DMS 273 treated with DMSO at 0.1 percent for 48 hours (cell line): ENCODE measurements at regions not wholly inside any gene's neighbourhood (a gene's known extent, or its start where the extent isn't known, plus 50 kb on each side); places are given as distances from the start of the nearest gene placed in this dataset.

Experiments used
- DNase-seq: peaks from one replicate; lab custom pipeline; 2025; lab: John Stamatoyannopoulos, UW

DNA sequence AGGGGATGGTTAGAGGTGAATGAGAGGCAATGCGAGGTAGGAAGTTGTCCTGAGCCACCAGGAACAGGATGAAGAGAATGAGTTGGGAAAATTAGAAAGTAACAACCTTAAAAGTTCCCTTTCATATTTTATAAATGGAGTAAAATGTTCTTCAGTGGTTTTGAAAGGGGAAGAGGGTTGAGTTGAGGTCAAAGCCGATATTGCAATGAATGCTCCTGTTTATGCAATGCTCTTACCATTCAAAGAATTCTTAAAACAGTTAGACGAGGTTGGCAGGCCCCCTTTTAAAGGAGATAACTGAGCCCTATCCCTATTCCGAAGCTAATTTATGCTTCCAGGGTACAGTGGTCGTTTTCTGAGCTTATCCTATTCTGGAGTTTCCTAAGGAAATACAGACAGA lies 2110.3 kb upstream of the CELF4 start:
- DNase-seq, result no peak

DNA sequence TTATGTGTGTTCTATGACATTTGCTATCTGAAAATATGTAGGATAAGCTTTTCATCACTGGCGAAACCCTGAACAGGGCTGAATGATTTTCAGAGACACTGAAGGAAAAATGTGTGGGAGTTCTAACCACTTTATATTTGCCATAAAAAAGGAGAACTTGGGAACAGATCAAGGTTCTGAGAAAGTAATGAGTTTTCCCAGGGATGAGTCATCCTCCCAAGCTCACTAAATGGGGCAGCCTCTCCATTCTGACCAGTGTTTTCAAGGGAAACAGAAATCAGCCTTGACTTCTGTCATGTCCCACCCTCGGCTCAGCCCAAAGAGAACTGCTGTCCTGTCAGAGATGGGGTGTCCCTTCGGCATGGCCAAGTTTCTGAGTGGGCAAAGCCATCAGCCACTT lies 2109.8 kb upstream of the CELF4 start:
- DNase-seq, result no peak

DNA sequence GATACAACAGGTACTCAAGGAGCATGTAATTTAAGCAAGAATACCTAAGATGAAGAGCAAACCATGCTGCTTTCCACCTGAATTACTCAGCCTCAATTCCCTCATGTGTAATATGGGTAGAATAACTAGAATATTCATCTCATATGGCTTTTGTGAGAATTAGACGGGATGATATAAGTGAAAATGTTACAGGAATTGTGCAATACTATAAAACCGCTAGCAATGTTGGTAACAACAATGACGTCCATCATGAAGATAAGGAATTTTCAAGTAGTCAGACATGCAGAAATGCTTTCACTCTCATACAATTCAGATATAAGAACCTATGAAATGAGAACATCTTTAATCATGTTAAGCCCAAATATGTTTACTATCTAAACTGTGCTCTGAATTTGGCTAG lies 2106.6 kb upstream of the CELF4 start:
- no peak for DNase-seq

DNA sequence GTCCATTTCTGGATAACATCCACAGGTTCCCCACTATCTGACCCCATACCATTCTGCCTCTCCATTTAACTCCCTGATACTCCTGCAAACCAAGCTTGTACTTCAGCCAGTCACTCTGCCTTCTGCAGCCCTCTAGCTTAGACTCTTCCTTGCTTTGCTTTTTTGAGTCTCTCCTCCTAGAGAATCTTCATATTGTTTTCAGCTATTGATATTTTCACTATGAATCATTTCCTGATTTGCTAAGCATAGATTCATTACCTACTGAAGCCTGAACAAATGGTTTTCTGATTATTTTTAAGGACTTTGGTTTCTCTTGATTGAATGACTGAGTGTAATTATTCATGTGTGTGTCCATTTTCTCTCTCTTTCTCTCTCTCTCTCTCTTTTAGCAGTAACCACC lies 2102.3 kb upstream of the CELF4 start:
- DNase-seq, result no peak

DNA sequence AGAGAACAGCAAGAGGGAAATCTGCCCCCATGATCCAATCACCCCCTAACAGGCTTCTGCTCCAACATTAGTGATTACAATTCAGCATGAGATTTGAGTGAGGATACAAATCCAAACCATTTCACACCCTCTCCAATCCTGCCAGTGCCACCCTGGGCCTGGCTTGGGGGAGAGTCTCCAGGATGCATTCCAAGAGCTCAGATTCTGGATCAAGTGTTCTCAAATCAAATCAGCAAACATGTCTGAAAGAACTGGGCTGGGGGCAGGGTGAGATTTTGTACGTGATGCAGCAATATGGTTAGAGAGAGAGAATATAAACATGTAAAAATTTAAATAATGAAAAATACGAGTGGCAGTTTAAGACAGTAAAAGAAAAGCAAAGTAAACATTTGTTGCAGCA lies 2100.9 kb upstream of the CELF4 start:
- no peak for DNase-seq

DNA sequence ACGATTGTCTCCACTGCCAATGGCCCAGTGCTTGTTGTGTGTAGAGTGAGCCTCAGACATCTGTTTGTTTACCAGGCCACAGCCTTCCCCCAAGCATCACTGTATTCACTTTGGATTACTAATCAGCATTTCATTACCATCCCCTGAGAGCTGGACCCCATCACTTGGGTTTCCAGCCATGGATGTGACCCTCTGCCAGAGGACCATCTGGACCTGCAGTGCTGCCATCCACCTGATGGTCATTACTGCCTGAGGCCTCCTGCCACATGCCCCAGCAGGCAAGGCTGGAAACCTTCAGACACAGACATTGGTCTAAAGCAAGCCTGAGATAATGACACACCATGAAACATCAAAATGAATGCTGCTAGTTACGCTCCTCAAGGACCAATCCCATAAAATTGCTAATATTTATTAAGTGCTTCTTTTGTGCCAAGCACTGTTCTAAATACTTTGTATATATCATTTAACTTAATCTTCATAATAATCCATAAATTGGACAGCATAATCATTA lies 2096.3 kb upstream of the CELF4 start:
- no peak for DNase-seq

DNA sequence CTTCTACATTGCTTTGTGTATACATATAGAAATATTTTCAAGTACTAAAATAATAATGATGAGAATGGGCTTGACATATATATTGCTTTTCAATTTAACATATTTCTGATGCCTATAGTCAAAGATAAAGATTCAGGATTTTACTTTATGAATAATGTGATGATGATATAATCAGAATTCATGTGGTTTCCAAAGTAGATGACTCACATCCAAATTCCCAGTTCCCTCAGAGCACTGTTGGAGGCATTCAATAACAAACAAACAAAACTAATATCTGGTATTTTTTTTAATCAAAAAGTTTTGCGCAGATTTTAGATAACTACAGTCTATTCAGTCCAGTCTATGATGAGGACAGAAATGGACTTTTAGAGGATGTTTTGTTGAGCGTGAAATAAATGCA lies 2094.5 kb upstream of the CELF4 start:
- no peak for DNase-seq

DNA sequence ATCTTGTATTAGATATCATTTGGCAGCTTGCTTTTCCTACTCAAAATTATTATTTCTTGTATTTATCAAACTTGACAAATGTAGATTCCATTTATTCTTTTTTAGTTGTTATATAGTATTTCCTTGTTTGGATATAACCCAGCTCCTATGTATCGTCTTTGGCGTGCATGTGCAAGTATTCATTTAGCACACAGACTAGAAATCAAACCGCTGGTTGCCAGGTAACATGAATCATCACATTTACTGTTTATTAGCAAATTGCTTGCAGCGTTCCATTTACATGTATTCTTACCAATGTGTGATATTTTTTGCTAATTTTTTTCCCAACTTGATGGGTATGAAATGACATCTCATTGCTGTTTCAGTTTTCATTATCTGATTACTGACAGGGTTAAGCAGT lies 2089.7 kb upstream of the CELF4 start:
- DNase-seq, result no peak

DNA sequence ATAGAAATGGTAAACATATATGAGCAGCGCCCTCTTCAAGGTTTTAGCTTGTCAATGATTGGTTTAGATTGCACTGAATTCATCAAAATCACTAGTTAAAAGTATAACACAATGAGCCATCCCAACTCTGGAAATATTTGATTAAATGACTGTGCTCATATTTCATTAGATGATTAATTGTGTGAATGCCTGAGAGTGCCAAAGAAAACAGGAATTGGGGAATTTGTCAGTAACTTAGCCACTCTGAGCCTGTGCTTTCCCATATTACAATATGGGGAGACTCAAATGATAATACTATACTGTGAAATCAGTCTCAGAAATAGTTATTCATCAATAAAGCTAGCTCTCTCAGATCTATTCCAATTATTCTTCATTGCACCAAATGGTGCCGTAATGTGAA lies 2087.6 kb upstream of the CELF4 start:
- no peak for DNase-seq

DNA sequence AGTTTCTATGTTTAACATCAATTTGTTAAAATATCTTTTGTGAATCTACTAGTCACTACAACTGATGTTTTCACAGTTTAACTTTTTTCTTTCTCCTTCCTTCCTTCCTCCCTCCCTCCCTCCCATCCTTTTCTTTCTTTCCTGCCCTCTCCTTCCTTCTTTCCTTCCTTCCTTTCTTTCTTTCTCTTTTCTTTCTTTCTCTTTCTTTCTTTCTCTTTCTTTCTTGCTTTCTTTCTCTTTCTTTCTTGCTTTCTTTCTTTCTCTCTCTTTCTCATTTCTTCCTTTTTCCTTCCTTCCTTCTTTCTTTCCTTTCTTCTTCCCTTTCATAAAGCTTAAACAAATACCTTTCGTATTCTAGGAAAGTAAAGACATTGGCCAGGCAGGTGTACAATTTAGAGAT lies 2083.0 kb upstream of the CELF4 start:
- DNase-seq, result no peak

DNA sequence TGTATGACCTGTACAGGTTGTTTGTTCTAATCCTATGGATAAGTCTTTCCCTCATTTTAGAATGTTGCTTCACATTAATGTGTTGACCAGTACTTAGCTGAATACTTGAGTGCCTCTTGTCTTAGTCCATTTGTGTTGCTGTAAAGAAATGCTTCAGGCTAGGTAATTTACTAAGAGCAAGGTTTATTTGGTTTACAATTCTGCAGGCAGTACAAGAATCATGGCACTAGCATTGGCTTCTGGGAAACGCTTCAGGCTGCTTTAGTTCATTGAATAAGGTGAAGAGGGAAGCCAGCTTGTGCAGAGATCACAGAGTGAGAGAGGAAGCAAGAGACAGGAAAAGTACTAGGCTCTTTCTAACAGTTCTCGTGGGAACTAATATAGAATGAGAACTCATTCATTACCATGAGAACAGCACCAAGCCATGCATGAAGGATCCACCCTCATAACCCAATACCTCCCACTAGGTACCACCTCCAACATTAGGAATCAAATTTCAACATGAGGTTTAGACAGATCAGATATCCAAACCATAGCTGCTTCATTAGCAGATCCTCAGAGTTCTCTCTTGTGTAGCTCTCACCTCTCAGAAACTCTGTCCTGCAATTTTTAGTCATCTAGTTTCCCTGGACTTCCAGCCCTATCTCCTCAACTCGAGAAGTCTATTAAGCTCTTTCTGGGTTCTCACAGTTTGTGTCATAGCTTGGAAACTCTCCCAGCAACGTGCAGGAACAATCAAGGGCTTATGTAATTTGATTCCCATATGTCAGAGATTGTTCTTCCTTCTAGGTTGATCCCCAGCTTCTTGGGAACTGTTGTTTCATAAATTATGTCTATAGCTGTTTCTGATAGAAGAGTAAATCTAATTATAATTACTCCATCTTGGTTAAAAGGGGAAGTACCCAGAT lies 2082.3 kb upstream of the CELF4 start:
- DNase-seq, result peak; percentile 32

DNA sequence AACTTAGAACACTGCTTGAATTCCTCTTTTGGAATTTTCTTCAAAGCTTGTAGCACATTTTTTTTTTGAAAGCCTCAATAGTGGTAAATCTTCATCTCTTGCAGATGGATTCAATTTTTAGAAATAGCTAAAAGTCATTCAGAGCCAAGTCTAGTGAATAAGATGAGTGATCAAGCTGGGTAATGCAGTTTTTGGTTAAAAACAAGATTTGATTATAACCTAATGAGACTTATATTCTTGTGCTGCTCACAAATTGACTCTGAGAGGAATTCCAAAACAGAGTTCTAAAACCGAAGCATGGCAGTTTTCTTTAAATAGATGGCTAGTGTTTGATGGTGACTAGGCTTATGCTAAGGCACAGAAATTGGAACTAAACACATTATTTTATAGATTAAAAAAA lies 2072.6 kb upstream of the CELF4 start:
- DNase-seq, result no peak

DNA sequence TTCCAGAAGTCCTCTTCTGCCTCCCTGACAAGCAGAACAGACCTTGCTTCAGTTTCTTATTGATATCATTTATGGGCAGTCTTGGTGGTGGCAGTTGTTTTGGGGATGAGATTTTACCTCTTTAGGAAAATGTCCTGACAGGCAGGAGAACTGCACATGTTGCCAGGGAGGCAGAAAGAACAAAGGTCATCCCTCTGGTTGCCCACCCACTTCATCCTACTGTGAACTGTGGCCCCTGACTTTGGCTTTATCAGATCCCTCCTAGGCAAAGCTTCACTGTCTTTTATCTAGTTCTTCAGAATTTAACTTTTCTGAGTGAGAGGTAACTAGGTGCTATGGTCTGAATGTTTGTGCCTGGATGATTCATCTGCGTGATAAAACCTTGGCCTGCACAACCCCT lies 2071.3 kb upstream of the CELF4 start:
- DNase-seq, result no peak

DNA sequence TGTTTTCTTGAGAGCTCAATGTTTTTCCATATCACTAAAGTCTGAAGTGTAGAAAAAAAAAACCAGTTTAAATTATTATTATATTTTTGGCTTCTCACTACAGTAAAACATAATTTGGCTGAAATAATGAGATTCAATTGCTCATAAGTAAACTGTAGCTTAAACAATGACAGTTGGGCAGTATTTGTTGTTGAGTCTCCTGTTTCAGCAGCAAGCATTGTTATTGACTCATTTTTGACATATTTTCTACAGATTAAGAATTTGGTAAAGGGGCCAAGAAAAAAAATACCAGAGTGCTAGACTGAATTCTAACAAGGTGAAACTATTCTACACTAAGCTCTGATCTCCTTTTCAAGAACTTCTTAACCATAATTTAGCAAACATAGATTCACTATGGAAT lies 2070.4 kb upstream of the CELF4 start:
- DNase-seq, result no peak

DNA sequence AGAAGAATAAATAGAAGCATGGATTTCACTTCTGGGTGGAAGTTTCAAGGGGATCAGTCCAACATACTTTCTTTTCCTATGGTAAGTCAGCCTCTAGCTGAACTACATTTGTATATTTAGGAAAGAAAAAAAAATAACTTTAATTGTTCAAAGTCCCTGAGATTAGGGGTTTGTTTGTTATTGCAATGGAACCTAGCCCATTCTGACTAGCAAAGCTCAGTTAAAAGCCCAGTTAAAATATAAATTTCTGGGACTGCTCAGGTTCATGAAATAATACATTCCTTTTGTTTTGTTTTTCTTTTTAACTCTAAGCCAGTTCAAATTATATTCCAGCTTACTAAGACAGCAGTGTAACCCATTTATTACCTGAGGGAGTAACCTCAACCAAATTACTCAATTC lies 2069.6 kb upstream of the CELF4 start:
- no peak for DNase-seq

DNA sequence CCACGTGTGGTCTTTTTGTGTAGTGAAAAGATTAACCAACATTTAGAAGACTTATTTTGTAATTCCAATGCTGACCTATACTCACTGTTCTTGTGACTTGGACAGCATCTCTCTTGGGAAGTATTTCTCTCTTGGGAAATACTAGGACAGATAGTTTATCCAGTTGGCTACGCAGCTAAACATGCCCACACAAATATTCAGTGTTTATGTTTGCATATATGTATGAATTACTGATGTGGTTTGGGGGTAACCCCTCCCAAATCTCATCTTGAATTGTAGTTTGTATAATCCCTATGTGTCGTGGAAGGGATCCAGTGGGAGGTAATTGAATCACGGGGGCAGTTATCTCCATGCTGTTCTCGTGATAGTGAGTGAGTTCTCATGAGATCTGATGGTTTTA lies 2062.3 kb upstream of the CELF4 start:
- DNase-seq, result no peak

DNA sequence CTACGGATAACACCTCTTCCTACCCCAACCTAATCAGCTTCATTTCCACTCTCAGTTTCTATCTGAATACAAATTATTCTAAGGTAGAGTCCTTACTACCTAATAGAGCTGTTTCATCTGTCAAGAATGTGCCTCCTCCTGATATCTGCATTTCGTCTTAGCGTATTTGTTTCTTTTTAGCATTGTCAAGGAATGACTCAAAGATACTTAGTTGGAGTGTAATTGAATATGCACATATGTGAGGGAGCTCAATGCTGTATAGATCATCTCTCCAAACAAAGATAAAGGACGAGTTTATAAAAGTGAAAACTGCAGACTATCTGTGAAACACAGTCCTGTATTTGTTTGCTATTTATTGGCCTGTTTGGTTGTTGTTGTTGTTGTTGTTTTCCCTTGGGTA lies 2059.4 kb upstream of the CELF4 start:
- no peak for DNase-seq

DNA sequence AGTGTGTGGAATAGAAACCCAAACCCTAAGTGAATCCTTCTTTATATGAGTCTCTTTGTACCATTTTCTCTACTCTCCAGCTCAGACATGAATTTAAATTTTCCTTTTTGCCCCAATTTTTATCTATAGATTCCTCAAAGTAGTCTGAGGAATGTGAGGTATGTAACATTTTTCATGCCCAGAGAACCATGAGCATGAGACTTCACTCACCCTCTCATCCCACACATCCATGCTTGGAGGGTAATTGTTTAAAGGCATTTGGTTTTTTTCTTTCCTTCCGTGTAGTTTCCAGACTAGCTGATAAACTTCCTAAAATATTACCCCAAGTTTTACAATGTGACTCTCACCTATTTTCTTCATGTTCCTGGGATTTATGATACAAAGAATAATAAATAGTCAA lies 2056.8 kb upstream of the CELF4 start:
- DNase-seq, result no peak

DNA sequence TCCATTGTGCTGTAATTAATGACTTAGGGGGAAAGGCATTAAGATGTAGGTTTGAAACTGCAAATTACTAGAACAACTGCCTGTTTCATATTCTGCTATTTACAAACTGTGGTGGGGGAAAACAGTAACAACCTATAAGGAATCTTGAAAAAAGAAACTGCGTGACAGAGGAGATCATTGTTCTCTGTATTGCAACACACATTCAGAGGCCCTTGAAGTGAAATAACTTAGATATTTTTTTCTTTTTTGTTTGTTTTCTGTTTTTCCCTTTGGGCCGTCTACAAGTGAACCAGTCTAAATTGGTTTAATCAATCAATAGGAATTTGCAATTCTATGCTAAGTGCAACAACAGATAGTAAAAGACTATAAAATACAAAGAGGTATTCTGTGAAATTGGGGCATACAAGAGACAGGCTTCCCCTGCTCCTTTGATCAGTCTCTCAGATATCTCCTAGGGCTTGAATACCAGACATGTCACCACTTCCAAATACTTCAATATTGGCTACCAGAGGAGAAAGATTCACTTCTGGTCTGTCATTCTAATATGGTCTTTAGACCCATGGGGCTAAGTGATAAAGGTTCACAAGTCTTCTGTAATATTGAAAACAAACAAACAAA lies 2055.1 kb upstream of the CELF4 start:
- no peak for DNase-seq

DNA sequence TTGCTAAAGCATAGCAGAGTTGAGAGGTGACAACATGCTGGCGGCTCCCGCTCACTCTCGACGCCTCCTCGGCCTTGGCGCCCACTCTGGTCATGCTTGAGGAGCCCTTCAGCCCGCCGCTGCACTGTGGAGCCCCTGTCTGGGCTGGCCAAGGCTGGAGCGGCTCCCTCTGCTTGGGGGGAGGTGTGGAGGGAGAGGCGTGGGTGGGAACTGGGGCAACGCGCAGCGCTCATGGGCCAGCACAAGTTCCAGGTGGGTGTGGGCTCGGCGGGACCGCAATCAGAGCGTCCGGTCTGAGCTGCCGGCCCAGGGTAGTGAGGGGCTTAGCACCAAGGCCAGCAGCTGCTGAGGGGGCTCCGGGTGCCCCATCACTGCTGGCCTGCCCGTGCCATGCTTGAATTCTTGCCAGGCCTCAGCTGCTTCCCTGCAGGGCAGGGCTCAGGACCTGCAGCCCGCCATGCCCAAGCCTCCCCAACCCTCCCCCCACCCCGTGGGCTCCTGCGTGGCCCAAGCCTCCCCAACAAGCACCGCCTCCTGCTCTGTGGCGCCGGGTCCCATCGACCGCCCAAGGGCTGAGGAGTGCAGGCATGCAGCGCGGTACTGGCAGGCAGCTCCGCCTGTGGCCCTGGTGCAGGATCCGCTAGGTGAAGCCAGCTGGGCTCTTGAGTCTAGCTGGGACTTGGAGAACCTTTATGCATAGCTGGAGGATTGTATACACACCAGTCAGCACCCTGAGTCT lies 2052.8 kb upstream of the CELF4 start:
- DNase-seq, result no peak

DNA sequence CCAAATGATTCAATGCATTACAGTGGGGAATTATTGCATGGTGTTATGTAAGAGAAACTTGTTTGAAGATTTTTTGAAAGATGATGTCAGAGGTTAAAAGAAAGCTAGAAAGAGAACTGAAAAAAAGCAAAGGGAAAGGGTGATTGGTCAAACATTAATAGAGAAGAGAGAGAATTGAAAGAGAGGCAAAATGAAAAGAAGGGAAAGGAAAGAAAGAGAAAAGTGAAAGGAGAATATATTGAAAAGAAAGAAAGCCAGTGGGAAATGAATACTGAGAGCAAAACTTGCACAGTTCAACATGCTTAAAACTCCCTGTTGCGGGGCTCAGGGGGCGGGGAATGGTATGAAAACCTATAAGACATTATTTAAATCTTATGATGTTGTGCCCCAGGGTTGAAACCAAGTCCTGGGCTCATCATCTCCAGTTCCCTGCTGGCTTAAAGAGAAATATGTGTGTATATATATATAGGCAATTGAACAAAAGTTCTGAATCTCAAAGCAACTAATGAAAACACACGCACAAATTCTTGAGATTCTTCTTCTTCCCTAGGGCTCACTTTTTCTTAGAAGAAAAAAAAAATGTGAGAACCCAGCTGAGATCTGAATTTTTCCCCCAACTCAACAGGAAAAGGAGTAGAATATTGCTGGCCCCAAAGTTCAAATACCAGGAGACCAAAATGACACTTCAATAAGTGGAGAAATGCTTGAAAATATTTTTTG lies 2045.9 kb upstream of the CELF4 start:
- DNase-seq, result no peak

DNA sequence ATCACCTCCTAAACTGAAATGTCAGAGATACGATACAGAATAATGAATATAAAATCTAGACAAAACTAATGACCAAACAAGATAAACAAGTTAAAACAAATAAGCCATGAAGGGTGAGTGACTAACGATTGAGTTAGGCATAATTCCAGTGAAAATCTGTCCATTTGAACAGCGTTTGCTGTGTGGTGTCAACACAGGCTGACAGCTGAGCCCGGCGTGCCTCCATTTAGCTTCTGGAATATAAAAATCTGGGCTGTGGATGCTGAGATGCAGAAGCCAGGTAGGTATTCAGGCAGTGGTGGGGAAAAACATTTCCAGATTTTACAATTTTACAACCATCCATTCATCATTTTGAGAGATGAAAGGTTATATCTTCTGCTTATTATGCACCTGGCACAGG lies 2041.4 kb upstream of the CELF4 start:
- DNase-seq, result no peak
